Coronary artery (tissue), 2 donors: ENCODE measurements at regions not wholly inside any gene's neighbourhood (a gene's known extent, or its start where the extent isn't known, plus 50 kb on each side); places are given as distances from the start of the nearest gene placed in this dataset.
"Not testable (repeated sequence)": the region's sequence is repeated elsewhere in the genome, so short reads cannot be mapped to it uniquely, and the experiment has no call there.

Source experiments
- DNase-seq: peaks from one replicate; pipeline ENCODE4 v3.0.0-alpha.2; 2017; ENCODE audit warnings: low spot score
- H3K27ac ChIP-seq, 2 donors: fragments of 200-600 bp; sonication (generic); one replicate each; pipeline ENCODE4 v1.5.1; 2016 to 2019
- H3K4me3 ChIP-seq: fragments of 200-600 bp; sonication (generic); 2 replicates; pipeline ENCODE4 v1.5.1; 2016; ENCODE audit warnings: mild to moderate bottlenecking, moderate library complexity
- TF ChIP-seq, protein P1 (sequence below): fragments of 200-600 bp; sonication (generic); IDR thresholded peaks from one replicate; pipeline ENCODE4 v1.5.1; 2019; ENCODE audit warnings: antibody characterized with exemption

DNA sequence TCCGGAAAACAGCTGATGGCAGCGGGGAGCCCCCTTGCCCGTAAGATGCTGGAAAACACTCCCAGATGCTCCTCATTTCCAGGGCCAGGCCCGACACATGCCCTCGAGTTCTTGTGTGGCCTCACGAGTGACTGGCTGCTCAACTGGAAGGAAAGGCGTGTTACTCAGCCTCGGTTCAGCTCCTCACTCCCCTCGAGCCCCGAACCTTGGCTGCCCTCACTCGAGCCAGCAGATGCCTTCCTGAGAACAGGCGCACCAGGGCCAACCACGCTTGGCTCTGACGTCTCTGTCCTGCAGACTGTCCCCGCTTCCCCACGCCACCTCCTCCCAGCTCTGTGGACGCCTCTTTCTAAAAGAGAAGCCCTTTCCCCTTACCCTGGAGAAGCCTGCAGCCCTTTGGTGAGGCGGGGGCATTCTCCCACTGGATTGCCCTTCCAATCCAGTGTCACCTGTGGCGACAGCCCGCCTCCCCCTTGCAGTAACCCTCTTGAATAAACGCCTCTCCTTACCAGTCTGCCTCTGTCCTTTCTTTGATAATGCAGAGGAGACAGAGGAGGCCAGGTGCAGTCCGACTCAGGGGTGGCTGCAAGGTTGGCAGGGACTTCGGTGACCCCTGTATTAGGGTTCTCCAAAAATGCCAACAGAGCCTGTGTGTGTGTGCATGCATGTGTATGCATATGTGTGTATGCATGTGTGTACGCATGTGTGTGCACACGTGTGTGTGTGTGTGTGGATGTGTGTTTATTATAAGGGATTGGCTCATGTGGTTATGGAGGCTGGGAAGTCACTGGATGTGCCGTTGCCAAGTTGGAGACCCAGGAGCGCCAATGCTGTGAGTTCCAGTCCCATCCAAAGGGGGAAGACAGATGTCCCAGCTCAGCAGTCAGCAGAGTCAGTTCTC lies 166.3 kb downstream of the KIF26A start:
- no peak for DNase-seq
- Histone ChIP-seq H3K27ac (no peak overlapping the region), H3K4me3 (no peak overlapping the region)
- TF ChIP-seq, protein P1, sequence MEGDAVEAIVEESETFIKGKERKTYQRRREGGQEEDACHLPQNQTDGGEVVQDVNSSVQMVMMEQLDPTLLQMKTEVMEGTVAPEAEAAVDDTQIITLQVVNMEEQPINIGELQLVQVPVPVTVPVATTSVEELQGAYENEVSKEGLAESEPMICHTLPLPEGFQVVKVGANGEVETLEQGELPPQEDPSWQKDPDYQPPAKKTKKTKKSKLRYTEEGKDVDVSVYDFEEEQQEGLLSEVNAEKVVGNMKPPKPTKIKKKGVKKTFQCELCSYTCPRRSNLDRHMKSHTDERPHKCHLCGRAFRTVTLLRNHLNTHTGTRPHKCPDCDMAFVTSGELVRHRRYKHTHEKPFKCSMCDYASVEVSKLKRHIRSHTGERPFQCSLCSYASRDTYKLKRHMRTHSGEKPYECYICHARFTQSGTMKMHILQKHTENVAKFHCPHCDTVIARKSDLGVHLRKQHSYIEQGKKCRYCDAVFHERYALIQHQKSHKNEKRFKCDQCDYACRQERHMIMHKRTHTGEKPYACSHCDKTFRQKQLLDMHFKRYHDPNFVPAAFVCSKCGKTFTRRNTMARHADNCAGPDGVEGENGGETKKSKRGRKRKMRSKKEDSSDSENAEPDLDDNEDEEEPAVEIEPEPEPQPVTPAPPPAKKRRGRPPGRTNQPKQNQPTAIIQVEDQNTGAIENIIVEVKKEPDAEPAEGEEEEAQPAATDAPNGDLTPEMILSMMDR: no peak

DNA sequence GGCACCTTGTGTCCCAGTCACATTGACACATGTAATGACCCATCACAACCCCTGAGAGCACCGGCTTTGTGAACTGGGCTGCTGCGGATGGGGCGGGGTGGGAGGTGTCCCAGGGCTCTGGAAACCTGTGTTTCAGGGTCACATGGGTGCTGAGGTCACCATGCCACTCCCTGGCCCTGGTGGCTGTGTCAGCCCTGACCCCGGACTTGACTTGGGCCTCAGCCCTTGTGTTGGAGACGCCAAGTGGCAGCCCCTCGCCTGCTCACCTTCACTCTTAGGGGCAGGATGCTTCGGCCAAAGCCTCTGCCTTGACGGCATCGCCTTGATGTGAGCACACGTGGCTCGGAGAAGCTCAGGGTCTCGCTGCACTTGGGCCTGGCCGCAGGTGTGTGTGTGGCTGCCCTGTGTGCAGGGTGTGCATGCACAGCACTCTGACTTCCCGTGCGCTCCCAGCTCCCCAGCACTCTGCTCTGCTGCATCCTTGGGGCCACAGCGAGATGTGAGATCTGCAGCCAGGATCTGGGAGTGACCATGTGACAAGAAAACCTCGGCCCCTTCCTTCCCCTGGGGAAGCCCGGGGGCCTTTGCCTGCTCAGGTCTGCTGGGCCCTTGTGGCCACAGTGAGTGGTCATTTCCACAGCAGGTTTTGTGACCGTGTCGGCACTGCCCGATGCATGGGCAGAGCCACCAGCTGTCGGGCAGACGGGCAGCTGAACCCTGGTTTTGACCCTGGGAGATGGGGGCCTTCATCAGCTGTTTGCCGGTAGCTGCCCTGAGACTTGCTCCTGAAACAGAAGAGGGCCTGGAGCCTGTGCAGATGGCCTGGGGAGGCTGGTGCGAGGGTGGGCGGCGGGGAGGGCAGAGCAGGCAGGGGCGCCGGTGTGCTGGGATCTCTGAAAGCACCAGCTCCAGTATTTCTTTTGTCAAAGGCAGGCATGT lies 167.4 kb downstream of the KIF26A start:
- no peak overlapping the region for H3K4me3 ChIP-seq
- no peak overlapping the region for H3K27ac ChIP-seq
- TF ChIP-seq, protein P1: no peak
- no peak for DNase-seq

DNA sequence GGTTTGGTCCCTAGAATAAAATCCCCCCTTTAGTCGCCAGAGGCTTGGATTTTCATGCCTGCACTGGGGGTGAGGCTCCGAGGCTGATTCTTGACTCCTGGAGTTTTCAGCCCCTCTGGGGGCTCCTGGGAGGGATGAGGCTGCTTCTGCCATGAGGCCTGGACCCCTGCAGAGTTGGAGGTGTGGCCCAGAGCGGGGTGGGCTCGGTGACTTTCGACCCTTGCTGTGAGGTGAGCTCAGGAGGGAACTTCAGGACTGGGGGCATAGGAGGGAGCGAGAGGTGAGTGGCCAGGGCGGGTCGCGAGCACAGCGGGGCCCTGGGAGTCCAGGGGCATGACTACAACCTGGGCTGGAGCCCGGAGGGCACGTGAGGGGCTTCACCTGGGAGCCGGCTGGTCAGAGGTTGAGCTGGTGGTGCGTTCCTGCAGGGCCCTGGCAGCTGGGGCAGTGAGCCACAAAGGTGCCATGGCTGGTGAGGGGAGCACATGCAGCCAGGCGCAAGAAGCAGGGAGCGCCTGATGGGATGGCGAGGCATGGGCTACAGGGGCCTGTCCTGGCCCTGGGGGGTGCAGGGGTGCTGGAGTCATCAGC lies 168.2 kb downstream of the KIF26A start:
- no peak overlapping the region for H3K4me3 ChIP-seq
- TF ChIP-seq, protein P1: no peak
- no peak overlapping the region for H3K27ac ChIP-seq
- DNase-seq: no peak

DNA sequence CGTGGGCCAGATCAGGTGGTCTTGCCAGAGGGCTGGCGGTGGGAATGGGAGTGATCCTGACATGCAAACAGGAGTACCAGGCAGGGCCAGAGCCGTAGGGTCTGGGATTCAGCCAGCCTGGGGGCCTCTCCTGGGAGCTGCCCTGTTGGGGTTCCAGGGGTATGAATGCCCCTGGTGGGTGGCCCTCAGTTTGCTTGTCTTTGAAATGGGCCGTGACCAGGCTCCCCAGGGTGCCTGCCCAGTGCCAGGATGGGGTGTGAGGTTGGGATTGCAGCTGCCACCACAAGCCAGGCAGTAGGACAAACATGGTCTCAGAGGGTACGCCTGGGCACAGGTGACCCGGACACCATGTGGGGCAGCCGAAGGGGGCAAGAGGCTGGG lies 168.8 kb downstream of the KIF26A start:
- H3K27ac ChIP-seq: no peak overlapping the region
- DNase-seq: no peak

DNA sequence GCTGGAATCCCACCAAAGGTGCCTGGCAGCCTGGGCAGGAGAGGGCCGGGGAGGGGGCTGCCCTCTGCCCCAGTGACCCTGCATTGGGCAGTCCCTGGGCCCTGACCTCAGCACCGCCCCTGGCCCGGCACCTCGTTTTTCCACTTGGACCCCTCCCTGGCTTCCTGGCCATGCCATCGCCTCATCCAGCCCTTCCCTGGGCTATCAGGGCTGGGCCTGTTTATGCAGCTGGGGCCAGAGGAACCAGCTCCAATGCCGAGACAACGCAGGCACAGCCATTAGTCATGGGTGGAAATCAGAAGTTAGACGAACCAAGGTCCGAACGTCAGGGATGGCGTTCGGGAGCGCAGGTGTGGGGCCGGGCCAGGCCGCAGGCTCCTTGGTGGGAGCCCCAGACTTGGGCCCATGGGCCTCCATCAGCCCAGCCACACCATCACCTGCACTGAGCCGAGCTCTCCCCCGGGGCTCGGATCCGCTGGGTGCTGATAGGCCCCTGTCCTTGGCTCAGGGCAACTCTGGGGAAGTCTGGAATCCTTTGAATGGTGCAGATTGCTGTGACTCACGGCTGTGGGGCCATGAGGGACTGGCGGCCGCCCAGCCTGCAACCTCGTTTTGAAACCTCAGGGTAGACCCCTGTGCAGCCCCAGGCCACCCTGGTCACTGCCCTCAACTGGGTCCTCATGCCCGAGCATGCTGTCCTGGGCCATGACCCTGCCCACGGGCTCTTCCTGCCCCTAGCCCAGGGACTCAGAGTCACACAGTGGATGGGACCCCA lies 169.4 kb downstream of the KIF26A start:
- TF ChIP-seq, protein P1: no peak
- DNase-seq: no peak
- Histone ChIP-seq H3K4me3 (no peak overlapping the region), H3K27ac (no peak overlapping the region)

More for the DNA sequence above, 168.8 kb downstream of the KIF26A start:
- TF ChIP-seq, protein P1: no peak
- H3K4me3 ChIP-seq: no peak overlapping the region

DNA sequence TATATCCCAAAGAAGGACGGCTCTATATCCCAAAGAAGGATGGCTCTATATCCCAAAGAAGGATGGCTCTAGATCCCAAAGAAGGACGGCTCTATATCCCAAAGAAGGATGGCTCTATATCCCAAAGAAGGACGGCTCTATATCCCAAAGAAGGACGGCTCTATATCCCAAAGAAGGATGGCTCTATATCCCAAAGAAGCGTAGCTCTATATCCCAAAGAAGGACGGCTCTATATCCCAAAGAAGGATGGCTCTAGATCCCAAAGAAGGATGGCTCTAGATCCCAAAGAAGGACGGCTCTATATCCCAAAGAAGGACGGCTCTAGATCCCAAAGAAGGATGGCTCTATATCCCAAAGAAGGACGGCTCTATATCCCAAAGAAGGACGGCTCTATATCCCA lies 170.1 kb downstream of the KIF26A start:
- not testable (repeated sequence) for H3K4me3 ChIP-seq, H3K27ac ChIP-seq, DNase-seq
